Liver (tissue), 8 donors: ENCODE measurements at regions not wholly inside any gene's neighbourhood (a gene's known extent, or its start where the extent isn't known, plus 50 kb on each side); places are given as distances from the start of the nearest gene placed in this dataset.

Experiments
- DNase-seq: peaks from one replicate; pipeline ENCODE4 v3.0.0-alpha.2; 2017; ENCODE audit warnings: low spot score
- H3K27ac ChIP-seq, 2 donors: one replicate each; pipeline ENCODE4 v1.7.0; 2013; ENCODE audit warnings: inconsistent platforms in 2 of 2, low read length in 2 of 2, control low read depth in 1 of 2, low read depth in 1 of 2, mild to moderate bottlenecking in 1 of 2
- H3K27me3 ChIP-seq, 4 donors: one replicate each; pipeline versions ENCODE4 v1.6.1 to v1.7.0; 2013; ENCODE audit warnings: low read length in 3 of 4, inconsistent platforms in 1 of 4, mild to moderate bottlenecking in 1 of 4, moderate library complexity in 1 of 4; ENCODE audit not compliant: control insufficient read depth in 4 of 4, insufficient read depth in 4 of 4
- H3K36me3 ChIP-seq, 4 donors: one replicate each; pipeline versions ENCODE4 v1.6.1 to v1.7.0; 2013; ENCODE audit warnings: low read length in 3 of 4, mild to moderate bottlenecking in 3 of 4, low read depth in 1 of 4, moderate library complexity in 1 of 4; ENCODE audit not compliant: control insufficient read depth in 4 of 4, insufficient read depth in 3 of 4
- H3K4me1 ChIP-seq, 4 donors: one replicate each; pipeline versions ENCODE4 v1.6.1 to v1.7.0; 2013; ENCODE audit warnings: low read length in 3 of 4, mild to moderate bottlenecking in 3 of 4, moderate library complexity in 1 of 4; ENCODE audit not compliant: control insufficient read depth in 4 of 4, insufficient read depth in 4 of 4
- H3K4me3 ChIP-seq, 3 donors: one replicate each; pipeline versions ENCODE4 v1.6.1 to v1.7.0; 2013; ENCODE audit warnings: low read length in 3 of 3, control low read depth in 1 of 3, low read depth in 1 of 3, mild to moderate bottlenecking in 1 of 3
- H3K9ac ChIP-seq, 2 donors: one replicate each; pipeline ENCODE4 v1.7.0; 2013; ENCODE audit warnings: low read length in 2 of 2, mild to moderate bottlenecking in 2 of 2, moderate library complexity in 2 of 2, control low read depth in 1 of 2, low read depth in 1 of 2
- H3K9me3 ChIP-seq, 4 donors: one replicate each; pipeline versions ENCODE4 v1.6.1 to v1.7.0; 2013; ENCODE audit warnings: low read length in 3 of 4; ENCODE audit not compliant: control insufficient read depth in 4 of 4
- CTCF ChIP-seq: fragments of 150-350 bp; IDR thresholded peaks from 2 replicates; pipeline ENCODE4 v1.5.1; 2017; ENCODE audit warnings: improper control_type of control experiment, low read depth, low read length; ENCODE audit not compliant: missing input control
- EGR1 ChIP-seq, 2 donors: IDR thresholded peaks; 2 replicates each; pipeline ENCODE4 v1.6.1; 2016 to 2018; ENCODE audit warnings: antibody characterized with exemption in 2 of 2, low read depth in 2 of 2
- FOXA1 ChIP-seq: IDR thresholded peaks from 2 replicates; pipeline ENCODE4 v1.6.1; 2016; ENCODE audit warnings: antibody characterized with exemption
- FOXA2 ChIP-seq: IDR thresholded peaks from 2 replicates; pipeline ENCODE4 v1.6.1; 2016; ENCODE audit warnings: antibody characterized with exemption
- GABPA ChIP-seq, 2 donors: IDR thresholded peaks in 1 of 2; conservative IDR thresholded peaks in 1 of 2; 2 replicates each; pipeline ENCODE4 v1.6.1; 2016; ENCODE audit warnings: antibody characterized with exemption in 2 of 2, mild to moderate bottlenecking in 1 of 2, moderate library complexity in 1 of 2
- HNF4A ChIP-seq, 2 donors: conservative IDR thresholded peaks; 2 replicates each; pipeline ENCODE4 v1.6.1; 2016; ENCODE audit warnings: antibody characterized with exemption in 2 of 2, mild to moderate bottlenecking in 2 of 2
- HNF4G ChIP-seq: IDR thresholded peaks from 2 replicates; pipeline ENCODE4 v1.6.1; 2016; ENCODE audit warnings: antibody characterized with exemption
- JUND ChIP-seq, 2 donors: IDR thresholded peaks; 2 replicates each; pipeline ENCODE4 v1.6.1; 2016; ENCODE audit warnings: antibody characterized with exemption in 2 of 2
- NR2F2 ChIP-seq: IDR thresholded peaks from 2 replicates; pipeline ENCODE4 v1.6.1; 2016; ENCODE audit warnings: antibody characterized with exemption
- RAD21 ChIP-seq, 2 donors: IDR thresholded peaks; 2 replicates each; pipeline ENCODE4 v1.6.1; 2016; ENCODE audit warnings: antibody characterized with exemption in 2 of 2, mild to moderate bottlenecking in 2 of 2
- REST ChIP-seq: IDR thresholded peaks from 2 replicates; pipeline ENCODE4 v1.6.1; 2016; ENCODE audit warnings: antibody characterized with exemption, mild to moderate bottlenecking
- RXRA ChIP-seq, 2 donors: IDR thresholded peaks; 2 replicates each; pipeline ENCODE4 v1.6.1; 2017 to 2018; ENCODE audit warnings: antibody characterized with exemption in 2 of 2, mild to moderate bottlenecking in 1 of 2
- SP1 ChIP-seq: IDR thresholded peaks from 2 replicates; pipeline ENCODE4 v1.6.1; 2018; ENCODE audit warnings: antibody characterized with exemption, mild to moderate bottlenecking
- TAF1 ChIP-seq: conservative IDR thresholded peaks from 2 replicates; pipeline ENCODE4 v1.6.1; 2016; ENCODE audit warnings: antibody characterized with exemption, mild to moderate bottlenecking
- YY1 ChIP-seq: IDR thresholded peaks from 2 replicates; pipeline ENCODE4 v1.6.1; 2016; ENCODE audit warnings: antibody characterized with exemption, mild to moderate bottlenecking
- ZBTB33 ChIP-seq: IDR thresholded peaks from 2 replicates; pipeline ENCODE4 v1.6.1; 2016; ENCODE audit warnings: antibody characterized with exemption
- WGBS: extraction: QIAGEN DNeasy Blood & Tissue Kit; methylation state at CpG from one replicate; pipeline ENCODE4 v1.1.7; 2013; 5-methylcytosine and 5-hydroxymethylcytosine counted together
- TF ChIP-seq, protein P1 (sequence below): IDR thresholded peaks from 2 replicates; pipeline ENCODE4 v1.6.1; 2016; ENCODE audit warnings: antibody characterized with exemption
- TF ChIP-seq, protein P2 (sequence below): IDR thresholded peaks from 2 replicates; pipeline ENCODE4 v1.6.1; 2016; ENCODE audit warnings: antibody characterized with exemption
- donor health status: healthy.
- donor health status: healthy.
- donor health status: healthy.
- donor health status: healthy.
- donor health status: healthy.

DNA sequence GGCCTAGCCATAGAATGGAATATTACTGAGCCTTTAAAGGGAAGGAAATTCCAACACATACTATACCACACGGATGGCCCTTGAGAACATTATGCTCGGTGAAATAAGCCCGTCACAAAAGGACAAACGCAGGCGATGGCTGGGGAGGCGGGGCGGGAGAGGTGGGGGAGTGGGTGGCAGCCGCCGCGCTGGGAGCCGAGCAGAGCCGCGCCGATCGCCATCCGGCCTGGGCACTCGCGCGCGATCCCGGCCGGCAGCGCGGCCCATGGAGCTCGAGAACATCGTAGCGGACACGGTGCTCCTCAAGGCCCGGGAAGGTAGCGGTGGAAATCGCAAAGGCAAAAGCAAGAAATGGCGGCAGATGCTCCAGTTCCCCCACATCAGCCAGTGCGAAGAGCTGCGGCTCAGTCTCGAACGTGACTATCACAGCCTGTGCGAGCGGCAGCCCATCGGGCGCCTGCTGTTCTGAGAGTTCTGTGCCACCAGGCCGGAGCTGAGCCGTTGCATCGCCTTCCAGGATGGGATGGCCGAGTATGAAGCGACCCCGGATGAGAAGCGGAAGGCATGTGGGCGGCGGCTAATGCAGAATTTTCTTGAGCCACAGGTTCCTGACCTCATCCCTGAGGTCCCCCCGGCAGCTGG lies 140.1 kb downstream of the ZDHHC20 start:
- H3K4me3 ChIP-seq = no peak overlapping the region
- peaks cover 0 to 2% (median 0%) of the 10 kb centered on the region in 4 donors for H3K9me3 ChIP-seq
- H3K27ac ChIP-seq = no peak overlapping the region
- no peaks in the 10 kb centered on the region for H3K4me1 ChIP-seq
- H3K27me3 ChIP-seq = no peaks in the 10 kb centered on the region
- WGBS = 46% methylated on average over 50 of the region's 50 CpGs
- H3K36me3 ChIP-seq = no peaks in the 10 kb centered on the region
- H3K9ac ChIP-seq = no peak overlapping the region
- TF ChIP-seq, protein P1, sequence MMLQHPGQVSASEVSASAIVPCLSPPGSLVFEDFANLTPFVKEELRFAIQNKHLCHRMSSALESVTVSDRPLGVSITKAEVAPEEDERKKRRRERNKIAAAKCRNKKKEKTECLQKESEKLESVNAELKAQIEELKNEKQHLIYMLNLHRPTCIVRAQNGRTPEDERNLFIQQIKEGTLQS = no peak
- TF ChIP-seq YY1 (no peak), NR2F2 (no peak), FOXA1 (no peak), JUND (IDR thresholded peaks at IDR 0.05) (no peak), TAF1 (no peak), SP1 (no peak), HNF4A (conservative IDR thresholded peaks at IDR 0.05) (no peak), GABPA (IDR thresholded peaks at IDR 0.05 in 1 of 2, conservative IDR thresholded peaks at IDR 0.05 in 1 of 2) (no peak), RAD21 (IDR thresholded peaks at IDR 0.05) (no peak), RXRA (IDR thresholded peaks at IDR 0.05) (no peak), FOXA2 (no peak), REST (no peak), HNF4G (no peak), ZBTB33 (no peak), CTCF (no peak), EGR1 (IDR thresholded peaks at IDR 0.05; ENCODE audit: low read depth in 2 of 2) (no peak)
- TF ChIP-seq, protein P2, sequence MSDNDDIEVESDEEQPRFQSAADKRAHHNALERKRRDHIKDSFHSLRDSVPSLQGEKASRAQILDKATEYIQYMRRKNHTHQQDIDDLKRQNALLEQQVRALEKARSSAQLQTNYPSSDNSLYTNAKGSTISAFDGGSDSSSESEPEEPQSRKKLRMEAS = no peak
- no peak for DNase-seq
